ENCODE measurements at regions not wholly inside any gene's neighbourhood (a gene's known extent, or its start where the extent isn't known, plus 50 kb on each side); places are given as distances from the start of the nearest gene placed in this dataset.

- in situ Hi-C loops (cut with MboI; ENCODE audit: low pct_unique_long_range_greater_than_20kb, low sequenced_read_pairs, unreplicated experiment): no loop called here
- TF ChIP-seq, protein P1, sequence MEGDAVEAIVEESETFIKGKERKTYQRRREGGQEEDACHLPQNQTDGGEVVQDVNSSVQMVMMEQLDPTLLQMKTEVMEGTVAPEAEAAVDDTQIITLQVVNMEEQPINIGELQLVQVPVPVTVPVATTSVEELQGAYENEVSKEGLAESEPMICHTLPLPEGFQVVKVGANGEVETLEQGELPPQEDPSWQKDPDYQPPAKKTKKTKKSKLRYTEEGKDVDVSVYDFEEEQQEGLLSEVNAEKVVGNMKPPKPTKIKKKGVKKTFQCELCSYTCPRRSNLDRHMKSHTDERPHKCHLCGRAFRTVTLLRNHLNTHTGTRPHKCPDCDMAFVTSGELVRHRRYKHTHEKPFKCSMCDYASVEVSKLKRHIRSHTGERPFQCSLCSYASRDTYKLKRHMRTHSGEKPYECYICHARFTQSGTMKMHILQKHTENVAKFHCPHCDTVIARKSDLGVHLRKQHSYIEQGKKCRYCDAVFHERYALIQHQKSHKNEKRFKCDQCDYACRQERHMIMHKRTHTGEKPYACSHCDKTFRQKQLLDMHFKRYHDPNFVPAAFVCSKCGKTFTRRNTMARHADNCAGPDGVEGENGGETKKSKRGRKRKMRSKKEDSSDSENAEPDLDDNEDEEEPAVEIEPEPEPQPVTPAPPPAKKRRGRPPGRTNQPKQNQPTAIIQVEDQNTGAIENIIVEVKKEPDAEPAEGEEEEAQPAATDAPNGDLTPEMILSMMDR (IDR thresholded peaks at IDR 0.05; ENCODE audit: extremely low read depth, insufficient read depth, missing control alignments): no peak
- DNase-seq (ENCODE audit: low spot score): no peak
Observed at GRCh38 chr1:56418151-56418631, 161.2 kb downstream of the PLPP3 start.

- no peak for DNase-seq (ENCODE audit: low spot score)
- TF ChIP-seq, protein P1 (IDR thresholded peaks at IDR 0.05; ENCODE audit: extremely low read depth, insufficient read depth, missing control alignments): no peak
- in situ Hi-C loops (cut with MboI; ENCODE audit: low pct_unique_long_range_greater_than_20kb, low sequenced_read_pairs, unreplicated experiment): no loop called here
Observed at GRCh38 chr1:56417646-56418045, 161.7 kb downstream of the PLPP3 start.

- TF ChIP-seq, protein P1 (IDR thresholded peaks at IDR 0.05; ENCODE audit: extremely low read depth, insufficient read depth, missing control alignments): no peak
- in situ Hi-C loops (cut with MboI; ENCODE audit: low pct_unique_long_range_greater_than_20kb, low sequenced_read_pairs, unreplicated experiment): no loop called here
- DNase-seq (ENCODE audit: low spot score): no peak
Observed at GRCh38 chr1:56416495-56416894, 162.9 kb downstream of the PLPP3 start.

- in situ Hi-C loops (cut with MboI; ENCODE audit: low pct_unique_long_range_greater_than_20kb, low sequenced_read_pairs, unreplicated experiment): no loop called here
- TF ChIP-seq, protein P1 (IDR thresholded peaks at IDR 0.05; ENCODE audit: extremely low read depth, insufficient read depth, missing control alignments): no peak
Observed at GRCh38 chr1:56415720-56416119, 163.6 kb downstream of the PLPP3 start.

GRCh38 chr1:56415258-56415657 is 164.1 kb downstream of the PLPP3 start:
- TF ChIP-seq, protein P1 (IDR thresholded peaks at IDR 0.05; ENCODE audit: extremely low read depth, insufficient read depth, missing control alignments): no peak
- DNase-seq (ENCODE audit: low spot score): no peak
- in situ Hi-C loops (cut with MboI; ENCODE audit: low pct_unique_long_range_greater_than_20kb, low sequenced_read_pairs, unreplicated experiment): no loop called here

More at GRCh38 chr1:56415720-56416119, 163.6 kb downstream of the PLPP3 start:
- DNase-seq (ENCODE audit: low spot score): no peak

- no peak for DNase-seq (ENCODE audit: low spot score)
- TF ChIP-seq, protein P1 (IDR thresholded peaks at IDR 0.05; ENCODE audit: extremely low read depth, insufficient read depth, missing control alignments): no peak
- in situ Hi-C loops (cut with MboI; ENCODE audit: low pct_unique_long_range_greater_than_20kb, low sequenced_read_pairs, unreplicated experiment): no loop called here
Observed at GRCh38 chr1:56414728-56415224, 164.6 kb downstream of the PLPP3 start.
